HepG2 (cell line): ENCODE measurements at regions not wholly inside any gene's neighbourhood (a gene's known extent, or its start where the extent isn't known, plus 50 kb on each side); places are given as distances from the start of the nearest gene placed in this dataset.

Experiments
- ATAC-seq: fragments of 200-7000 bp; cut with Tn5 transposase; 3 replicates; pipeline ENCODE4 v1.9.1; 2020; ENCODE audit warnings: mild to moderate bottlenecking, moderate library complexity
- BruUV-seq: library from RNA; stranded (reverse); fragments of 400-500 nt; replicated peaks from 2 replicates; lab custom pipeline; 2021; lab: Mats Ljungman, UMichigan
- CTCF ChIA-PET: fragments of 300-600 bp; formaldehyde crosslinking; extraction: SDS; loops from one replicate; lab custom pipeline; 2021; ENCODE audit warnings: low total read pairs, inconsistent platforms, low intra/inter-chr PET ratio; lab: Yijun Ruan, JAX
- POLR2A ChIA-PET: fragments of 350-600 bp; sonication (Branson Sonifier 250); formaldehyde crosslinking; loops from one replicate; lab custom pipeline; 2020; ENCODE audit warnings: antibody characterized with exemption, inconsistent platforms; lab: Yijun Ruan, JAX
- DNase-seq: peaks from one replicate; pipeline ENCODE4 v3.0.0-alpha.2; 2015; ENCODE audit warnings: low spot score
- FAIRE-seq: peaks from 3 replicates; lab custom pipeline; 2011; peaks lifted over from hg19 to GRCh38; lab: Jason Lieb, UNC
- H2AFZ ChIP-seq: one replicate; pipeline ENCODE4 v1.6.1; 2011; ENCODE audit warnings: low read length, inconsistent platforms
- H3K27ac ChIP-seq: fragments of 300-600 bp; 3 replicates; pipeline ENCODE4 v1.8.0; 2011; ENCODE audit warnings: mixed run types, mild to moderate bottlenecking, mixed read lengths, low read length, inconsistent platforms; ENCODE audit not compliant: insufficient read depth; ENCODE audit errors: extremely low read length
- H3K27me3 ChIP-seq, 2 experiments: fragments of 200-600 bp in 1 of 2; 2 replicates in 1 of 2; 3 replicates in 1 of 2; pipeline versions ENCODE4 v1.6.0 to v1.8.0; 2011; ENCODE audit warnings: low read length in 2 of 2, mild to moderate bottlenecking in 2 of 2, moderate library complexity in 2 of 2, inconsistent platforms in 1 of 2; ENCODE audit not compliant: insufficient read depth in 2 of 2, control insufficient read depth in 1 of 2
- H3K36me3 ChIP-seq, 2 experiments: fragments of 200-600 bp in 1 of 2; replicated peaks in 1 of 2; 2 replicates in 1 of 2; 3 replicates in 1 of 2; pipeline versions ENCODE4 v1.5.1 to v1.8.0; 2011; ENCODE audit warnings: low read length in 2 of 2, inconsistent platforms in 1 of 2; ENCODE audit not compliant: insufficient read depth in 2 of 2, control insufficient read depth in 1 of 2
- H3K4me1 ChIP-seq: 2 replicates; pipeline ENCODE4 v1.5.1; 2012; ENCODE audit warnings: low read length, inconsistent platforms; ENCODE audit not compliant: insufficient read depth
- H3K4me2 ChIP-seq: 2 replicates; pipeline ENCODE4 v1.6.0; 2011; ENCODE audit warnings: low read depth, low read length, inconsistent platforms
- H3K4me3 ChIP-seq, 3 experiments: fragments of 200-600 bp in 1 of 3; sonication (generic), shearing (Covaris generic) in 1 of 3; replicated peaks in 1 of 3; 2 replicates each; pipeline ENCODE4 v1.5.1; 2011 to 2016; ENCODE audit warnings: low read length in 3 of 3, inconsistent platforms in 2 of 3, low read depth in 2 of 3, mild to moderate bottlenecking in 2 of 3, control low read depth in 1 of 3, mixed read lengths in 1 of 3; ENCODE audit not compliant: insufficient read depth in 1 of 3
- H3K79me2 ChIP-seq: one replicate; pipeline ENCODE4 v1.6.1; 2011; ENCODE audit warnings: low read length, inconsistent platforms; ENCODE audit not compliant: insufficient read depth
- H3K9ac ChIP-seq: 2 replicates; pipeline ENCODE4 v1.6.0; 2011; ENCODE audit warnings: mild to moderate bottlenecking, low read depth, low read length, inconsistent platforms; ENCODE audit not compliant: insufficient read depth
- H3K9me3 ChIP-seq: 2 replicates; pipeline ENCODE4 v1.5.1; 2012; ENCODE audit warnings: mild to moderate bottlenecking, low read length
- H4K20me1 ChIP-seq: 2 replicates; pipeline ENCODE4 v1.6.0; 2011; ENCODE audit warnings: inconsistent platforms, mild to moderate bottlenecking, low read length, moderate library complexity; ENCODE audit not compliant: insufficient read depth
- MAFF ChIP-seq: IDR thresholded peaks from 2 replicates; pipeline ENCODE4 v1.6.1; 2011; ENCODE audit warnings: low read depth, low read length, improper control_type of control experiment
- MAFK ChIP-seq, 2 experiments: IDR thresholded peaks in 1 of 2; conservative IDR thresholded peaks in 1 of 2; 2 replicates each; pipeline ENCODE4 v1.6.1; 2011; ENCODE audit warnings: improper control_type of control experiment in 2 of 2, low read length in 2 of 2
- TBL1XR1 ChIP-seq: fragments of 150-350 bp; IDR thresholded peaks from 2 replicates; pipeline ENCODE4 v1.6.1; 2014; ENCODE audit warnings: borderline replicate concordance, low read length; ENCODE audit not compliant: partially characterized antibody
- ZFP82 ChIP-seq: sonication (generic); formaldehyde crosslinking; IDR thresholded peaks from 2 replicates; pipeline ENCODE4 v1.5.1; 2020; ENCODE audit warnings: mild to moderate bottlenecking, missing genetic modification reagents, borderline replicate concordance
- ZKSCAN8 ChIP-seq: IDR thresholded peaks from 2 replicates; pipeline ENCODE4 v1.6.1; 2016; ENCODE audit warnings: borderline replicate concordance, missing genetic modification reagents, missing compliant biosample characterization
- WGBS: methylation state at CpG from one replicate; pipeline ENCODE4 v1.1.6; 2017; ENCODE audit warnings: low lambda C conversion rate; 5-methylcytosine and 5-hydroxymethylcytosine counted together
- in situ Hi-C: cut with HindIII; loops from 2 replicates; pipeline ENCODE4 v1.10.0; 2017; ENCODE audit warnings: low pct_unique_long_range_greater_than_20kb; ENCODE audit not compliant: extremely low pct_ligation_motif_present
- intact Hi-C: fragments of 100-400 bp; cut with micrococcal nuclease; formaldehyde crosslinking; loops from one replicate; pipeline ENCODE4 v1.10.0; 2022; ENCODE audit not compliant: unreplicated experiment
- TF ChIP-seq, protein P1 (sequence below), 2 experiments: fragments of 450-650 bp in 1 of 2; sonication (generic) in 1 of 2; formaldehyde crosslinking; IDR thresholded peaks; 2 replicates each; pipeline versions ENCODE4 v1.5.0 to v1.8.0; 2020 to 2022; ENCODE audit warnings: mild to moderate bottlenecking in 1 of 2, missing genetic modification reagents in 1 of 2
- TF ChIP-seq, protein P2 (sequence below): sonication (generic); formaldehyde crosslinking; IDR thresholded peaks from 2 replicates; pipeline ENCODE4 v1.8.0; 2022; ENCODE audit warnings: mild to moderate bottlenecking, missing genetic modification reagents, moderate library complexity
- TF ChIP-seq, protein P3 (sequence below): IDR thresholded peaks from 2 replicates; pipeline ENCODE4 v1.6.1; 2016; ENCODE audit warnings: missing compliant biosample characterization, missing genetic modification reagents, borderline replicate concordance

DNA sequence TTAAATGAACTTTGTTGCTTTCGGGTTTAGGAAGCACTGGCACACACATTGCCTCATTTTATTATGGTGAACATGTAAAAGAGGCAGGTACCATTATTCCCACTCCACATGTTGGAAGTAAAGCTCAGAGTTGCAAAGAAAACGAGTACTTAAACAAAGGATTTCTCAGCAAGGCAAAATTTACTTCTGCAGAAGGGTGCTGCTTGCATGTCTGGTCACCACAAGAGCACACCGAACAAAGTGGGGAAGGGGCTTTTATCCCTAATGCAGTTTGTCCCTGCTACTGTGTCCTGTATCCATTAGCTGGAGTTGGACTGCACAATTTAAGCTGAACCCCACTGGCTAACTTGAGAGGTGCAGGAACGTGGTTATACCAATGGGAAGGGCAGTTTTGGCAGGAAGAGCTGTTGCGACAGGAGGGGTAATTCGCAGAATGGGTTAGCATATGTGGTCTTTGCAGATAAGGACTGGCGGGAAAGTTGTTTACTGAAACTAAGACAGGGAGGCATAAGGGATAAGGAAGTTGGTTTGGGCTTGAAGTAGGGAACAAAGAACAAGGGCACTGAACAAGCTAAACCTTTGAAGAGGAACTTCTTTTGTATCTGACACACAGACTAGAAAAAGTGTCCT is 545.5 kb downstream of the UQCRFS1 start (continued):
- TF ChIP-seq ZKSCAN8: no peak

DNA sequence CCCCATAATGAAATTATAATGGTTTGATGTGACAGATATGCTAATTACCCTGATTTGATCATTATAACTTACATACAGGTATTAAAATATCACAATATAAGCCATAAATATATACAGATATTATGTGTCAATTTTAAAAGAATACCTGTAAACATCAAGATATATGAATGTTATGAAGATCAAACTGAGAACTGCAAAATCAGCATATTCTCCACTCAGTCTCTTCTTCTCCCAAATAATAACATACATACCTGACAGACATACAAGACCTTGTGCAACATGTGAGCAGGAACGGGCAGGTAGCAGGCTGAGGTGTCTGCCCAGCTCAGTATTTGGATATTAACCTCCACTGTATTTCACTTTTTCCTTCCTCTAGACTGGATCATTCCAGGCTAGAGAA is 547.2 kb downstream of the UQCRFS1 start:
- Histone ChIP-seq H3K4me1 (no peaks in the 10 kb centered on the region), H3K4me2 (no peak overlapping the region), H3K27ac (no peak overlapping the region), H4K20me1 (no peaks in the 10 kb centered on the region), H3K9ac (no peak overlapping the region), H3K27me3 (no peaks in the 10 kb centered on the region), H3K4me3 (no peak overlapping the region), H2AFZ (no peak overlapping the region), H3K36me3 (no peaks in the 10 kb centered on the region), H3K79me2 (no peaks in the 10 kb centered on the region), H3K9me3 (peaks cover 100% of the 10 kb centered on the region)
- DNase-seq: no peak
- CTCF ChIA-PET: no interaction called here
- TF ChIP-seq TBL1XR1 (no peak), MAFK (conservative IDR thresholded peaks at IDR 0.05 in 1 of 2, IDR thresholded peaks at IDR 0.05 in 1 of 2; ENCODE audit: low read length in 2 of 2) (peak; percentile 85 to 92), ZFP82 (CRISPR knock-in tag) (no peak), MAFF (peak; percentile 87)
- TF ChIP-seq, protein P1, sequence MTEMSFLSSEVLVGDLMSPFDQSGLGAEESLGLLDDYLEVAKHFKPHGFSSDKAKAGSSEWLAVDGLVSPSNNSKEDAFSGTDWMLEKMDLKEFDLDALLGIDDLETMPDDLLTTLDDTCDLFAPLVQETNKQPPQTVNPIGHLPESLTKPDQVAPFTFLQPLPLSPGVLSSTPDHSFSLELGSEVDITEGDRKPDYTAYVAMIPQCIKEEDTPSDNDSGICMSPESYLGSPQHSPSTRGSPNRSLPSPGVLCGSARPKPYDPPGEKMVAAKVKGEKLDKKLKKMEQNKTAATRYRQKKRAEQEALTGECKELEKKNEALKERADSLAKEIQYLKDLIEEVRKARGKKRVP (CRISPR knock-in tag; IDR thresholded peaks at IDR 0.05): no peak
- TF ChIP-seq, protein P2, sequence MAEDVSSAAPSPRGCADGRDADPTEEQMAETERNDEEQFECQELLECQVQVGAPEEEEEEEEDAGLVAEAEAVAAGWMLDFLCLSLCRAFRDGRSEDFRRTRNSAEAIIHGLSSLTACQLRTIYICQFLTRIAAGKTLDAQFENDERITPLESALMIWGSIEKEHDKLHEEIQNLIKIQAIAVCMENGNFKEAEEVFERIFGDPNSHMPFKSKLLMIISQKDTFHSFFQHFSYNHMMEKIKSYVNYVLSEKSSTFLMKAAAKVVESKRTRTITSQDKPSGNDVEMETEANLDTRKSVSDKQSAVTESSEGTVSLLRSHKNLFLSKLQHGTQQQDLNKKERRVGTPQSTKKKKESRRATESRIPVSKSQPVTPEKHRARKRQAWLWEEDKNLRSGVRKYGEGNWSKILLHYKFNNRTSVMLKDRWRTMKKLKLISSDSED (CRISPR knock-in tag): no peak
- TF ChIP-seq, protein P3, sequence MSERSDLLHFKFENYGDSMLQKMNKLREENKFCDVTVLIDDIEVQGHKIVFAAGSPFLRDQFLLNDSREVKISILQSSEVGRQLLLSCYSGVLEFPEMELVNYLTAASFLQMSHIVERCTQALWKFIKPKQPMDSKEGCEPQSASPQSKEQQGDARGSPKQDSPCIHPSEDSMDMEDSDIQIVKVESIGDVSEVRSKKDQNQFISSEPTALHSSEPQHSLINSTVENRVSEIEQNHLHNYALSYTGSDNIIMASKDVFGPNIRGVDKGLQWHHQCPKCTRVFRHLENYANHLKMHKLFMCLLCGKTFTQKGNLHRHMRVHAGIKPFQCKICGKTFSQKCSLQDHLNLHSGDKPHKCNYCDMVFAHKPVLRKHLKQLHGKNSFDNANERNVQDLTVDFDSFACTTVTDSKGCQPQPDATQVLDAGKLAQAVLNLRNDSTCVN (CRISPR knock-in tag): no peak
- no peak for ATAC-seq
- POLR2A ChIA-PET: no interaction called here
- in situ Hi-C loops (no loop called here), intact Hi-C loops (no loop called here)
- FAIRE-seq: no peak
- BruUV-seq: no TSS peak
- WGBS: 5% methylated on average over 1 of the region's 1 CpG
